ENCODE measurements at regions not wholly inside any gene's neighbourhood (a gene's known extent, or its start where the extent isn't known, plus 50 kb on each side); places are given as distances from the start of the nearest gene placed in this dataset.

DNA sequence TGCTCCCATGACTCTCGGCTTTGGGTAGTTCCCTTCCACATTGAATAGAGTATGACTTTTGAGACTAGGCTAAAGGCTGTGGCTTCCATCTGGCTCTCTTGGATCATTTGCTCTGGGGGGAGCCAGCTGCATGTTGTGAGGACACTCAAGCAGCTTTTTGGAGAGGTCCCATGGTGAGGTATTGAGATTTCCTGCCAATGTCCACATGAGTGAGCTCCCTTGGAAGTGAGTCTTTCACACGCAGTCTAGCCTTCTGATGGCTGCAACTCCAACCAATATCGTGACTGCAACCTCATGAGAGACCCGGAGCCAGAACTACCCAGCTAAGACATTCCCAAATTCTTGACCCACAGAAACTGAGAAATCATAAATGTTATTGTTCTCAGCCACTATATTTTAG is 127.7 kb upstream of the KAZN start:
- DNase-seq, result no peak

DNA sequence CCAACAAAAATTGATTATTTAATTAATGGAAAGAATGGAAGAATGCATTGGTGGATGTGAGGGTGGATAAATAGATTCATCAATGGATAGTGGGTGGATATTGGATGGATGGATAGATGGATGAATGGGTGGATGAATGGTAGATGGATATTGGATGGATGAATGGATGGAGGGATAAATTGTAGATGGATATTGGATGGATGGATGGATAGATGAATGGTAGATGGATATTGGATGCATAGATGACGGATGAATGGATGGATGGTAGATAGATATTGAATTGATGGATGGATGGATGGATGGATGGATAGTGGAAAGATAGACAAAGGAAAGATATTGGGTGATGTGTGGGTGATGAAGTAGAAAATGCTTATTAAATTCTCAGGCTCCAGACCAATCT is 123.6 kb upstream of the KAZN start:
- DNase-seq, result no peak

DNA sequence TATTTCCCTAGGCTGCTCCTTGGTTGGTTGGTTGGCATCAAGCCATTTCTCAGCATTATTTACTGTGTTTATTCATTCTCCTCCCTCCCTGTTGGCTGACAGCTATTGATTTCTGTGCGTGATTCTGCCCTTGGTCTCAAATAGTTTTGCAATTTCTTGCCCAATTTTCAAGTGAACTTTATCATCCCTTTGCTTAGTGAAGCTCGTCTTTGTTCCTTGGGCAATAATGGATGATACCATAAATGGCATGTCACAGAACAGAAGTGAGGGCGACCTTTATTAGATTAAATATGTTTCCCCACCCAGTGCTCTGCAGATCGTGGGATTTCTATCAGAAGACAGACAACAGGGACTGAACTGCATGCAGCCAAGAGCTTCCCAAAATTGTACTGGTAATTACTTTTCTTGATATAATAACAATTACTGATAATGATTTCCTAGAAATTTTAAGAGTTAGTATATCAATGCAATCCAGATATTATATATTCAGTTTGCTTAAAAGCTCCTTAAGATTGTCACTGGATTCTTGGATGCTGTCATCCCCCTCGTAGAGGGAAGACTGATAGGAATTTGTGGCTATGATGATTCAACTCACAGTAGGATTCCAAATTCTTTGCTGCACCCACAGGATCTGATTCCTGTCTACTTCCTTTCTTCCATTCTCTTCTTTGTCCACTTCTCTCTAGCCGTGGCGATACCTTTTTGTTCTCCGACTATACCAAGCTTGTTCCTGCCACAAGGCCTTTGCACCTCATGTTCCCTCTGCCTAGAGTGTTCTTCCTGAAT is 122.1 kb upstream of the KAZN start:
- no peak for DNase-seq

DNA sequence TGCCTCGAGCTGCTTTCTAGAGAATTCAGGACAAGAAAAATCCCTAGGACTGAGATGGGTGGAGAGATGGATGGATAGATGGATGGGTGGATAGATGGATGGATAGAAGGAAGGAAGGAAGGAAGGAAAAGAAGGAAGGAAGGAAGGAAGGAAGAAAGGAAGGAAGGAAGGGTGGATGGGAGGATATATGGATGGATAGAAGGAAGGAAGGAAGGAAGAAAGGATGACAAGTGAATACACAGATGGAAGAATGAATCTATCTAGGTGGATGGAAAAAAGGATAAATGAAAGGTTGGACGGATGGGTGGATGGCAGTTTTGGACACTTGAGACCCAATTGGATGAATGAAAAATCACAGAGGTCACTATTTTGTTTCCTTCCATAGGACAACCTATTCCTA is 120.4 kb upstream of the KAZN start:
- DNase-seq, result no peak

DNA sequence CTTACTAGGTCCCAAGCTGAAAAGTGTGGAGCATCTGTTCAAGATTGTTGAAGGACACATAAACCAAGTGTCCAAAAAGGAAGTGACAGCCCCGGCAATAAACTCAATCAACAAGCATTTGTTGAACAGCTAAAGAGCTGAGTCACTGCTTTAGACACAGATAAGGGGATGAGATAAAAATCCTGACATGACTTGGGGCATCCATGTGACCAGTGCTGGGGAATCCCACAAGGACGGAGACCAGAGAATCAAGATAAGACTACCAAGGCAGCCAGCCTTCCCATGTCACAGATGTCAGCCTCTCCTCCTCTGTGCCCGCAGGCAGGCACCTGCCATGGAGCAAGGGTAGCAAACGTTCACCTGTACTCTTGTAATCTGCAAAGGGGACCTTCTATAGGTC is 118.6 kb upstream of the KAZN start:
- no peak for DNase-seq

DNA sequence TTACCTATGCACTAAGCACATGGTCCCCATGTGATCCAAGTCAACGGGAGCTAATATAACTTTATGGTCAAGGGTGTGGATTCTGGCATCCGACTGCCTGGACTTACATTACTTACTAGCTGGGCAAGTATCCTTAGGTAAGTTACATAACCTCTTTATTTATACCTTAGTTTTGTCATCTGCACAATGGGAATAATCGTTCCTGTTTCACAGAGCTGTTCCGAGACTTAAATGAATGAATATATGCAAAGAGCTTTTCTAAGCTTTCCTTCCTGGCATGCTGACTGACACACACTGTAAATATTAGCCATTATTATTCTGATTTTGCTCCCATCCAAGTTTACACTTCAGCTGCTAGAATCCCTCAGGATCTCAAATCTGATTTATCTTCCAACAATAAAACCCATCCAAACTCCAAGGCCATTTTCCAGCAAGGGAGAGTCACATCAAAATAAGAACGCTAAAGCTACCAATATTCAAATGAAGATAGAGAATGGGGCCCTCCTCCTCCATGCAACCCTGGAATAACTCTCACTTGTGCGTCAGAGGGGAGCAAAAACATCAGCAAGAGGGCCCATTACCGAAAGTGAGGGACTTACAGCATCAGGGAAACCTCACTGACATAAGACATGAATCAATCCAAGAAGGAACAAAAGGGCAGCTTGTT is 115.6 kb upstream of the KAZN start:
- no peak for DNase-seq

DNA sequence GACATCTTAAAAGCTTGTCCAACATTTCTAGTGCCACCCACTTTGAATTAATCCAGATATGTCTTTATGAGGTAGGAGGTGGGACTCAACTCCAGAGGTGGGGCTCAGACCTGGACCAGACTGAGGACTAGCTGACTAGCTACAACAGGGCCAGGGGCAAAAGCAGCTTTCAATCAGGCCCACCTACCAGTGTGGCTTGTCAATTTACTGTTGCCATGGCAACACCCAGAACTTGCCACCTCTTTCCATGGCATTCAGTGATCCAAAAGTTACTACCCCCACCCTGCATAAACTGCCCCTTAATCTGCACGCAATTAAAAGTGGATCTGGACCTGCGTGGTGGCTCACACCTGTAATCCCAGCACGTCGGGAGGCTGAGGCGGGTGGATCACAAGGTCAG is 113.2 kb upstream of the KAZN start:
- DNase-seq, result no peak

DNA sequence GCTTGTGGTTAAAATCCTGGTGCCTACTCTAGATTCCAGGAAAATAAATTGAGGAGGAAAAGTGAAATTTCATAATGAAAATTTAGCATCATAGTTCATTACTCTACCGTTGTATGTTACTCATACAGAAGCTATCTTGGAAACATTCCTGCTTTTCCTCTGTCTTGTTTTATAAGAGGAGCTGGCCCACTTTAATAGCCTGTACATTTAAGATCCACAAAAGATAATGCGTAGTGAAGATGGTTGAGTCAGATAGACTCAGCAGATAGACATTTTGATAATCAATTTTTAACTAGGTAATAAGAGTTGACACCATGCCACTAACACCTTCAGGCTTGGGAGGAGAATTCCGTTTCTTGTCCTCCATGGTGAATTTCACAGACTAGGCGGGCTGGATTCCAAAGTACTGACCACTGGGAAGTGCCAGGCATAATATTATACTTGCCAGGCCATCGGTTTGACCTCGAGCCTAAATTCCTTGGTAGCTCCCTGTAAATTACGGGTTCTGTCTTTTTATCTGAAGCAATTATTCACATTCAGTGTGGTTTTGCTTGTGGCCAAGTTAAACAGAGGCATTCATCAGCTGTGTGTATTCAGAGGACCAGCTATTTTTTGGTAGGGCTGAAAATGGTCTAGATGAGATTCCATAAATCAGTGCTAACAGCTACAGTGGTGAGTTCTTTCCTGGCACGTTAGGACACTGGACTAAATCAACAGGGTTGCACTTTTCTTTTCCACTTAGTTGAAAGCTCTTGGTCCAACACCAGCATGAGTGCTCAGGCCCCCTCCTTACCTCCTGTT is 111.9 kb upstream of the KAZN start:
- DNase-seq, result no peak

DNA sequence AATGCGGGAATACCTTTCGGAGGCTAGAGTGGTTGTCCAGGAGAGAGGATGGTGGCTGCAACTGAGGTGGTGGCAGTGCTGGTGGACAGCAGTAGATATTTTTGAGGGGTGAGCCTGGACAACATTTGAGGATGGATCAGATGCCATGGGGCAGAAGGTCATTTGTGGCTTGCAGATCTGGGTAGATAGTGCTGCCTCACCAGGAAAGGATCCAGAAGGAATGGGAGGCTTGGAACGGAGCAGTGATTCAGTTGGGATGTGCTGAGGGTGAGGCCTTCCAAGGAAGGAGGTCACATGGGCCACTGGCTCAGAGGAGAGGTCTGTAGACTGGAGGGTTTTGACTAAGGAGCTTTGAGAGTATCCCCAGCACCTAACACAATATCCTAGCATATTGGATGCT is 110.8 kb upstream of the KAZN start:
- DNase-seq, result no peak

DNA sequence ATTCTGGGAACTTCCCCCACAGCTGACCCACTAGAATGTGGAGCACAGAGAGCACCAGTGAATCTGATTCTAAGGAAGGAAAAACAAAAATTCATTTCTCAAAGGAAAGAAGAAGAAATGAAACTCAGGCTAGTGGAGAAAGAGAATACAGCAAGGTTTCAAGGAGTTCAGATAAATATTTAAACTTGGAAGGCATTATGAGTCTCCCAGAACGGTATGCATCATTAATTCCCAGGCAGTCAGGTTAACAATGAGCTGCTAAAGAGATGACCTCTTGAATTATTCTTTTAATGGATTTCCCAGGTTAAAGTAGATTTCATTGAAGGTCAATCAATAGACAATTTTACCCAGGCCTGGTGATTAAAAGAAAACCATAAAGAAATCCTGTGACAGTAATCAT is 103.6 kb upstream of the KAZN start:
- no peak for DNase-seq

DNA sequence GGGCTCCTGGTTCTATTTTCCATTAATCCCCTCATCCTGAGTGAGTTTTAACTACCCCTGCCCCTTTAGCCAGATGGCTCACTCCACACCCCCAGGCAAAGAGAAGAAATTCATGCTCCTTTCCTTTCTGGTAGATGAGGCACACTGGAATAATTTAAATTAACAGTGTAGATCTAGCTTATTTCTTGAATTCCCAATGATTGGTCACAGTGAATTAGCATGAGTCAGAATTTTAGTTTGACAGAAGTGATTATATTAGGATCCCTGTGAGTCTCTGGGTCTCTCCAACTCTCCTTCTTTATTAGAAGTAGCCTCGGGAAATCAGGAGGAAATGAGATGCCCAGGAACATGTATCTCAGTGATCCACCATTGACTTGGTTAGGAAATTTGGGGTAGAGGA is 103.1 kb upstream of the KAZN start:
- DNase-seq, result no peak

DNA sequence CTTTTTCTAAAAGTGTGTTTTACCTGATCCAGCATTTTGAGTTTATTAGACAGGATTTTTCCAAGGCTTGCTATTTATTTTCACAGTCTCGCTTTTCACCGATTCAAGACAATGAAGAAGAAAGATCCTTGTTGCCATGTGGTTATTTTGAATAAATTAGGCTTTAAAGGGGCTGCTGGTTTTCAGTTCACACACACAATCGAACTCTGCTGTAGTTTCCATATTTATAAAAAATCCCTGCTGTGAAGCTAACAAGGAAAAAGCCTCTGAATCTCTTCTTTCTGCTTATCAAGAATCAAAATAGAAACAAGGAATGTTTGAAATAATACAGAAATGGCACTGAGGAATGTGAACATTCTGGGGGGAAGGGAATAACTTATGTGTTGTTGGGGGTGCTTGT is 102.5 kb upstream of the KAZN start:
- DNase-seq, result no peak

DNA sequence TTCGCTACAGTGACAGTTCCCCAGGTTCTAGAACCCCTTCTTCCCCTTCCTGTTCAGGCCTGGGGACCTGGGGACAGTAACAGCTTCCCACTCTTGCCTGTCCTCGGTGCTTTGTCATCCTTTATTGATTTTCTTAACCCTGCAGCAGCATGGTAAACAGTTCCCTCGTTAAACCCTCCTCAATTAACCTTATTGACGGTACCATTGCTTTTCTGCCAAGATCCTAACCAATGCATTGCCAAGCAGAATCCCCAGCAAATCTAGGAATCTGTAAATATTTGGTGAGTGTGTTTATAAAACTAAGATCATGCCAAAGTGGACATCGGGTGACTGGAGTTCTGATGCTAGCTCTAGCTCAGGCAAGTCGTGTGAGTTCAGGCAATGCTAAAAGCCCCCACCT is 99.6 kb upstream of the KAZN start:
- DNase-seq, result no peak

DNA sequence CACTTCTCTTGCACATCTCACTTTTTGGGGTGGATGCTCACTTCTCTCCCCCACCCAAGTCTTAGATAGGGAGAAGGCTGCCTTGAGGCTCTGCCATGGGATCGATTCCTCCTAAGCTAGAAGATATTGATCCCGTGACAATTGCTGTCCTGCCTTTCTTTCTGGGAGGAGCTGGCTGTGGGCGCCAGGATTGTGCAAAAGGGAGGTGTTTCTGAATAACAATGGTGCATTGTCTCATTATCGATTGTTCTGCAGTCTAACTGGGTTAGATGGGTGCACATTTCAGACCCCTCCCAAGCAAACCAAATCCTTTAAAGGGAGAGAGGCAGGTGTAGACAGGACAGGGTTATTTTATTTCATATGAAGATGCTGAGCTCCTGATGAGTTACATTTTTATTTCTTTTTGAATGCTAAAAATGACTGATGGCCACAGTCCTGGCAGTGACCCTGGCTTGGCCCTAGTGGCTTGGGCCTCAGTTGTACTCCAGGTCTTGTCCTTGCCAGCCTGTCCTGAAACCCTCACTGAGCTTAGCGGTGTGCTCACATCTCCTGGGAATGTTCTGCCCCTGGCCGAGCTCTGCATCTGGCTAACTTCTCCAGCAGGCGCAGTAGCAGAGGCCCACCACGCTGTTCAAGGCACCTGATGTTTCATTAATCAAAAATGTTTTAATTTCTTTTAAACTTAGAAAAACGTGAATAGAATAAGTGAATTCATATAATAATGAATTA is 99.0 kb upstream of the KAZN start:
- DNase-seq, result no peak

DNA sequence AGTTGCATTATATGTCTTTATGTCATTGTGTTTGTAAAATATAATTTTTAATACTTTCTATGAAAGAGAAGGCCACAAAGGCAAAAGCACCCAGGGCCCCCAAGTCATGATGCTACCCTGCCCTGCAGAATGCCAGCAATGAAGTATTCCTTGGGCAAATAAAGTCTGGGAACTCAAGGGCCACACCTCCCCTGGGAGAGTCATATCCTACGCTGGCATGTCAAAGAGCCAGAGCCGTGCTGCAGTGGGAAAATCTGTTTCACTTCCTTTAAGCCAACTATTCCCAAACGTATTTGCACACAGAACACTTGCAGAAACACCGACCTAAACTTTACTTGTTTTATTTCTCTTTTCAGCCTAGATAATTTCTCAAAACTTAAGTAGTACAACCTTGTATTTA is 98.4 kb upstream of the KAZN start:
- DNase-seq, result no peak

DNA sequence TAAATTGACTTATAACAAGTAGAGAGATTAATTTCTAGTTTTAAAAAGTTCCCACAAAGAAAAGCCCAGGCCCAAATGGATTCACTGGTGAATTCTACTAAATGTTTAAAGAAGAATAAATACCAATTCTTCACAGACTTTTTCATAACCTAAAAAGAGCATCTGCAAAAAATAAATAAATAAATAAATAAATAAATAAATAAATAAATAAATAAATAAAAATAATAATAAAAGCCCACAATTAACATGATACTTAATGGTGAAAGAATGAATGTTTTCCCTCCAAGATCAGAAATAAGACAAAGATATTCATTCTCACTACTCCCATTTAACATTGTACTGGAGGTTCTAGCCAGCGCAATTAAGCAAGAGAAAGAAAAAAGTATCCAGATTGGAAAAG is 97.6 kb upstream of the KAZN start:
- DNase-seq, result no peak

DNA sequence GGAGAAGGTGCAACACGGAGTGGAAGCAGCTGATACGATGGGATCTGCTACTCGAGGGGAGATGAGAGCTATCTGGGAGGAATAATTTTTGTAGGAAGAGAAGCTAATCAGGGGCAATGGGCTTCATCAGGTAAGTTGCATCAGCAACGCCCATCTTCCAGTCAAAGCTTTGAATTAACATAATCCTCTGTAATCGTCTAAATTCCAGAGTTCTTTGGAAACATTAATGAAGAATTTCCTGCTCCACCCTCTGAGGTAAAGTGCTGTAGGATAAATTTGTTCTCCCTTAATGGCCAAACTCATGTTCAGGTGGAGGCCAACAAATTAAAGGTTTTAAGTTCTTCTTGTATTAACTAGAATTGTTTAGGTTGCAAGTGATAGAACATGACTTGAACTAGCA is 94.0 kb upstream of the KAZN start:
- no peak for DNase-seq

DNA sequence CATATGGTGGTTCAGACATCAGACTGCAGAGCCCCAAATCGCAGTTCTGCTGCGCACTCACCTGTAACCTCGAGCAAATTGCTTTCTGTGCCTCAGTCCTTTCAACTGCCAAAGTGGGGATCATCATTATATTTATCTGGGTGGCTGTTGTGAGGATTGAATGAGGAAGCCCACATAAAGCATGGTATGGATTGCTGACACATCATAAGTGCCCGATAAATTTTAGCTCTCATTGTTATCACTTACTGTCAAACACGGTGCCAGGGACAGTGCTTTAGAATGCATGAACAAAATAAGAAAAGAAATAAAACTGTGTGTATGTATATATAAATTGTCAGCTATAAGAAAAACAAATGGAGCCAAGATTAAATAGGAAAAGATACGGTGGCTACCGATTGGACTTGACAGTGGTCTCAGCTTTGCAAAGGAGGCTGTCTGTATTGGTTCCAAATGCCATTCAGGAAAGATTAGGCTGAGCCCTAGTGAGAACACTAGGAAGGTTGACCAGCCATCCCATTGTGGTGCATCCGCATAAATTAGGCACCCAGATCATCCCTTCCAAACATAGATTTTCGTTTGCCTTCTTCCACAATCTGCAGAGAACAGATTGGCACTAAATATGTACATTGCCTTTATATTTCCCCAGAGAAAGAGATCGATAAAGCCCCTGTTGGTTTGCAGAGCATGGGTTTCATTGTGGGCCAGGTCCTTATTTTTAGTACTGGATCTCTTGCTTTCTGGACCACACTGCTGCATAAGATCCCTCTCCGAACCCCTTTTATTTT is 91.8 kb upstream of the KAZN start:
- DNase-seq, result no peak

DNA sequence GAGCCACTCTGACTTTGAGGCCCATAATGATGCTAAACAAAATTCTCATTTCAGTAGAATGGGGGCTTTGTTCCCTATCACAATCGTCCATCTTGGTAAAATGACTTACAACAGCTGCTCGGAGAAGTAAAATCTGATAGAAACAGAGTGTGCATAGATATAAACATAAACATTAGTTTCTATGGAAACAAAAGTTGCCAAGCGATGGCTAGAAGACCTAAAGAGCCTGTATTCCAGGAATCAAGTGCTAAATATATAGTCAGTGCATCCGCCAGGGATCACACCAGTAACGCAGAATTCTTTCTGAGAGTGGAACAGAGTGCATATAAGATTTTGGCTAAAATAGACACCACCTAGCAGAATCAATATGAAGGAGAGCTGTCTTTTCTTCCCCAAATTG is 91.2 kb upstream of the KAZN start:
- DNase-seq, result no peak

DNA sequence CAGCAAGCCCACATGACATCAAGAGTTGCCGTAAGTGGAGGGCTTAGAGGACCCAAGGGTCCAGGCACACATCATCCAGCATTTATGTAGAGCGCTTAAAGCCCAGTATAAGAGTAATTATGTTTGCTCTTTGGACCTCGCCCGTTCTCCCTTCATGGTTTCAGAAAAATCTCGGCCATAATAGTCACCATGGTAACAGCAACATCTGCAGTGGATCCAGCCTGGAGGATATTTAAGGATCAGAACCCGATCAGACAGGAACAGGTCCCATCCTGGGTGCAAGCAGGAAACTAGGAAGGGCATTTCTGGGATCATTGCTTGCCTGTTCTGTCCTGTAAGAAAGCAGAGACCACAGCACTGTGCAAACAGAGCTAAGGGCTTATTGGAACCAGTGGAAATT is 89.9 kb upstream of the KAZN start:
- no peak for DNase-seq

DNA sequence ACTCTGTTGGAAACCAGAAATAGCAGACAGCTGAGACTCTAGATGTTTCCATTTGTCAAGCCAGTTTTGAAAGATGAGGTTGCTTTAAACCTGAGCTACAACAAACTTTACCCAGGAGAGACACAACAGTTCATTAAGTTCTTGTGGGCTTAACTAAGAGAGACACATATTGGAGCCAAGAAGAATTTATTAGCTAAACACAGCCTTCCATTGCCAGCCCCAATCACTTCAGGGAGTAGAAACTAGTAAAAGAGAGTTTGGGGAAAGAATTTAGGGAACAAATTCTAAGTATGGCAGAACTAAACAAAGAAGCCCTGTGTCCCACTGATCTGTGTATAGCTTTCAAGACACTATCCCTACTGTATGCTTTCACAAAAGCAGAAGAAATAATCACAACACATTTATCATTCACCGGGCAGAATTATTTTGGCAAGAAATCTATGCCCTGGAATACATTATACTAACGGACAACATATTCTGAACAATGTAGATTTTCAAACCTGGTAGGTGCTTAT is 87.3 kb upstream of the KAZN start:
- no peak for DNase-seq

Data from CD4-positive, alpha-beta T cell treated with Interleukin-17A for 4 hours (primary cell).